Central memory CD4-positive, alpha-beta T cell (primary cell): ENCODE measurements at regions not wholly inside any gene's neighbourhood (a gene's known extent, or its start where the extent isn't known, plus 50 kb on each side); places are given as distances from the start of the nearest gene placed in this dataset.
A peak's percentile ranks its signal among the peaks of the same experiment; 100 is the strongest.
"Not testable (repeated sequence)": the region's sequence is repeated elsewhere in the genome, so short reads cannot be mapped to it uniquely, and the experiment has no call there.

Experiments used
- DNase-seq: peaks from one replicate; pipeline ENCODE4 v3.0.0; 2022

- no peak for DNase-seq
Measured at GRCh38 chr4:38430841-38431240, 233.2 kb upstream of the KLF3 start.

GRCh38 chr4:38442073-38442788 is 221.8 kb upstream of the KLF3 start:
- no peak for DNase-seq

- no peak for DNase-seq
Measured at GRCh38 chr4:38449506-38450174, 214.4 kb upstream of the KLF3 start.

DNA sequence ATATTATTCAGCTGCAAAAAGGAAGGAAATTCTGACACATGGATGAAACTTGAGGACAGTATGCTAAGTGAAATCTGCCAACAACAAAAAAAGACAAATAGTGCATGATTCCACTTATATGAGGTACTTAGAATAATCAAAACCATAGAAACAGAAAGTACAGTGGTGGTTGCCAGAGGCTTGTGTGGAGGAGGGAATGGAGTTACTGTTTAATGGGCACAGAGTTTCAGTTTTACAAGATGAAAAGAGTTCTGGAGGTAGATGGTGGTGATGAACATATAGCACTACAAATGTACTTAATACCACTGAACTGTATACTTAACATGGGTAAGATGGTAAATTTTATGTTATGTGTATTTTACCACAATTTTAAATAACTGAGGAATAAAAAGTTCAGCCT is 212.0 kb upstream of the KLF3 start:
- no peak for DNase-seq

DNA sequence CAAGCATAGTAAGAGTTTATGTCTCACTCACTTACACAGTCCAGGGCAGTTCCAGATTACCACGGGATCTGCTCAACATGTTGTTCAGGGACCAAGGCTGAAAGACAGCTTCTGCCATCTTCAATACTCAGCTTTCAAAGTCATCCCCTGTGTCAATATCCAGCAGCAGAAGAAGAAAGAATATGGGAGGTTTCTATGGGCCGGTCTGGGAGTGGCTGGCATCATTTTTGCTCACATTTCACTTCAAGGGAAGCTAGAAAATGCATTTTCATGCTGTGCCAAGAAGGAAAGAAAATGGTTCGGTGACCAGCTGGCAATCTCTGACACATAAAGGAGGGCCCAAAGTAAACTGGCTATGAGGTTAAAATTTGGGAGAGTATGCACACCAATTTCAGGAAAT is 211.5 kb upstream of the KLF3 start:
- no peak for DNase-seq

DNA sequence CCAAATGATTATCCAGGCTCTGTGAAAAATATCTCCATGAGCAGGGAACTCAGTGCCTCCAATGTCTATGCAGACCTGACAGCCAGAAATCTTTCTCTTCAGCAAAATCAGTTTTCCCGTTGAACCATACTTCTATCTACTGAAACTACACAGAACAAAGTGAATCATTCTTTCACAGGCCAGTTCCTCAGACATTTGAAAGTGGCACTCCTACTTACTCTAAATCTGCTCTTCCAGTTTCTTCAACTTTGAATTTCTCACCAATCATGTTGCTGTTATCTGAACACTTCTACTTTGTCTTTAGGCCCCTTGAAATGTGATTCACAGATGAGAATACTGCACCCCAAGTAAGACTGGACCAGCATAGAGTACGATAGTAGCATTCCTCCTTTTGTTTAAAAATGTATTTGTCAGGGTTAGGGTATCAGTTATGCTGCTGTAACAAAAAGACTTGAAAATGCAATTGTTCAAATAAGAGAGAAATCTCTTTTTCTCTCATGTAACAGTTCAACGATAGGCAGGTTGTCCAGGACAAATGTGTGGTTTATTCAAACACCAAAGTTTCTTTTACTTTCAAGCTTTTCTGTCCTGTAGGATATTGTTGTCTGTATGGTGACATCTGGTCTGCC is 210.6 kb upstream of the KLF3 start:
- no peak for DNase-seq

GRCh38 chr4:38454284-38454683 is 209.7 kb upstream of the KLF3 start:
- no peak for DNase-seq

DNA sequence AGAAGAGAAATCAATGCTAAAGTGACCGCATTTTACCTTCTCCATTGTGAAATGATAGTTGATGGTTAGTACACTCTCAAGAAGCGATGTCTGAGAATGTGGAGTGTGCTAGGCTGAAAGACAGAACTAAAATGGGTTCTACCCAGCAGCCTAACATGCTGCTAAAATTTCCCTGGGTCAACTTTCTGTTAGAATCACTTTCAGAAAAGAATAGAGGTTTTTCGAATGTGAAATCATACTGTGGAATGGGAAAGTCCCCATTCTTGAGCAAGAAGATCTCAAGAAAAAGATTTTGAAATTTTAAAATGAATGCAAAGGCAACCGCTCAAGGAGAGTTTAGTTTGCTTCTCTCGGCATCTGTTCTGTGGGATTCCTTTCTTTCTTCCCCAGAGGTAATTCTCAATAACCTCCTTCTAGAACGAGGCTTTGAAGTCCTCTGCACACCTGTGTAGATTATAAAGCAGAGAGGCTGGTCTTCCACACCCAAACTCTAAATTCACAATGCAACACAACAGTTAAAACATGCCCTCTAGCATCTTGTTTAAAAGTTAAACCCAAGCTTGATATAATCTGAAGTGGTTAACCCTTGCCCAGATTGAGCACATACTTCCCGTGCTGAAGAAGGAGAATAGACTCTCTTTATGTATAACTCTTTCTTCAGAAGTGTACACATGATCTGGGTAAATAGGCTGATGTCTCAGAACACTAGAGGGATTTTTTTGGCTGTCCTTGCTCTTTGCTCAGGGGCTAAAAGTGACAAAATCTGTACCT is 208.7 kb upstream of the KLF3 start:
- DNase-seq, result no peak

DNA sequence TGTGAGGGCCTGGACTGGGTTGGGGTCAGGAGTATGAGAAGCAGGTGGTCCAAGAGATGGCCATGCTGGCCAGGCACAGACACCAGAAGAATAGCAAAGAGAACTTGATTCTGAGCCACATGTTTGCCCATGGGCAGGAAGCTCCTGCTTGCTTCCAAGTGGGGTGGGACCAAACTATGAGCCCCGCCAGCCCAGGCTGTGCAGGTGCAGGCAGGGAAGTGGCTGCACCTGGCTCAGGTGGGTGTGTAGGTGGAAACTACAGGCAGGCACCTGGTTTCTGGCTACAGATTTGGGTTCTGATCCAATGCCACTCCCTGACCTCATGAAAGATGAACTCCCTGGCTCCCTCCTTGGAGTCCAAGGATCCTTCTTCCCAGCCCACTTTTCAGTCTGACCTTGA is 207.9 kb upstream of the KLF3 start:
- DNase-seq, result no peak

DNA sequence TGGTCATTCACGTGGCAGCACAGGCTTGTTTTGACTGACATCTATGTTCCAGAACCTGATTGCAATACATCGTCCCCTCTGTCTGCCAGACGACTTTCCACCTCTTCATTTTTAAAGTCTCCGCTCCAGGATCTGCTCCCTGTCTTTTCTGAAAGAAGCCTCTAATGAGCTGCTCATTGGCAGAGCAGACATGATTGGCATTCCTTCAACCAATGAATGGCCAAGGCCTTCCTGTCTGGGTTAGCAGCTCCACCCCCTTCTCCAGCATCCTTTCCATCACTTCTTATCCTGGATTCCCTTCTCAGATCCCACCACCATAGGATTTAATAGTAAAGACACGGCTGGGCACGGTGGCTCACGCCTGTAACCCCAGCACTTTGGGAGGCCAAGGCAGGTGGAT is 202.7 kb upstream of the KLF3 start:
- no peak for DNase-seq

DNA sequence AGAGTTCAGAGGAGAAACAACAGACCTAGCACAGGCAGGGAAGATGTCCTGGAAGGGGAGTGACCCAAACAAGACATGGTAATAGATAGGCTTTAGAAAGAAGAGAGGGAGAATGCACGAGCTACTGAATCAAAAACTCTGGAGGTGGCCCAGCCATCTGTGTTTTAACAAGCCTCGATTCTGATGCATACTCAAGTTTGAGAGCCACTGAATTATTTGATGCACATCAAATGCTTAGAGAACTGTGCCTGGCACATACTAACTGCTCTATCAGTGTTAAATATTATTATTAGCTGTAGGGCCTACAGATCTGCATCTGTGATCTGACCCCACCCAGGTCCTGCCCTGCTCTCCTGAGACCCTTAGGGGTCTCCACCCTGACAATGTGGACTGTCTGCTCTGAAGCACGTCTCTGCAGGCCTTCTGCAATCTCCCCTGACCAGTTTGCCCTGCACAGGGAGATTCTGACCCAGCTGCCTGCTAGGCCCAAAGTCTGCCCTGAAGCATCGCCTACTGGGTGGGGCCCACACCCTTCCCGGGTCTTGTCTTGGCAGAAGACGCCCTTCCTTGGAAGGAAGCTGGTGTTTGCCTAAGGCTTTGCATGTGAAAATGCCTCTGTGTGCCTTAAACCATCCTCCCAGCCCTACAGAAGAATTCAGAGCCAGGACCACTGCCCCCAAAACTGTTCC is 201.5 kb upstream of the KLF3 start:
- DNase-seq, result no peak

DNA sequence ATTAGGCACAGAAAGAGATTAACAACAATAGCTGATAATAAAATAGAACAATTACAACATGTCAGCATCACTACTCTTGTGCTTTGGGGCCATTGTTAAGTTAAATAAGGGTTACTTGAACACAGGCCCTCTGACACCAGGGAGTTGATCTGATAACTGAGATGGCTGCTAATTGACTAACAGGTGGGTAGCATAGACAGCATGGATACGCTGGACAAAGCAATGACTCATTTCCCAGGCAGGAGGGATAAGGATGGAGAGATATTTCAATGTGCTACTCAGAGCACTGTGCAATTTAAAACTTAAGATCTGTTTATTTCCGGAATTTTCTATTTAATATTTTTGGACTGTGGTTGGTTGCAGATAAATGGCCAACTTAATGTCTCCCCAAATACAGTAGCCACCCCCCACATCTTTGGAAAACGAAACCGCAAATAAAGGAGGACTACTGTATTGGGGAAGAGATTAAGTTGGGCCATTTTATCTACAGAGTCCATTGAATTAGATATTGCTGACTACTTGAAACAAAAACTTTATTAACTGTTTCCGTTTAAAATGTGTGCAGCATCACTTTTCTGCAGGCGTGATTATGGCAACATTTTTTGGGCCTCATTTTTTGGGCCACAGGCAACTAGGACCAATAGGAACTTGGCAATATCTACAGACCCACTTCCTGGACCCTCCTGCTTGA is 200.6 kb upstream of the KLF3 start:
- no peak for DNase-seq

- no peak for DNase-seq
Measured at GRCh38 chr4:38464328-38464727, 199.7 kb upstream of the KLF3 start.

DNA sequence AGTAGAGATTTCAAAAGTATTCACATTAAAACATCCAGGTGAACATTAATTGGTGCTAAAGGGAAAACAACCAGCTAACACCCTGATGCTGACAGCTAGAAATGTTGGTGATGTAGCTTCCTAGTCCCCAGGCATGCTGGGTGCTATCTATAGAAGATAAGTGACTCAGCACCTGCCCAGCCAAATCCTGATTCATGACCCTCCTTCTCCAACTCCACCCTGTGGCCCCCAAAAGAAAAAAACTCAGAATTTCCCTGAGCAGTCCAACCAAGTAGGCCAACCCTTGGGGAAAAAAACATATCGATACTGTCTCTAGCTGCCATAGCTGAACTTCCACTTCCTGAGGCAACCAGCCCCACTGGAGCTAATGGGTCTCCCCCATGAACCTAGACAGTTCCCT is 197.6 kb upstream of the KLF3 start:
- no peak for DNase-seq

- no peak for DNase-seq
Measured at GRCh38 chr4:38467296-38467695, 196.7 kb upstream of the KLF3 start.

DNA sequence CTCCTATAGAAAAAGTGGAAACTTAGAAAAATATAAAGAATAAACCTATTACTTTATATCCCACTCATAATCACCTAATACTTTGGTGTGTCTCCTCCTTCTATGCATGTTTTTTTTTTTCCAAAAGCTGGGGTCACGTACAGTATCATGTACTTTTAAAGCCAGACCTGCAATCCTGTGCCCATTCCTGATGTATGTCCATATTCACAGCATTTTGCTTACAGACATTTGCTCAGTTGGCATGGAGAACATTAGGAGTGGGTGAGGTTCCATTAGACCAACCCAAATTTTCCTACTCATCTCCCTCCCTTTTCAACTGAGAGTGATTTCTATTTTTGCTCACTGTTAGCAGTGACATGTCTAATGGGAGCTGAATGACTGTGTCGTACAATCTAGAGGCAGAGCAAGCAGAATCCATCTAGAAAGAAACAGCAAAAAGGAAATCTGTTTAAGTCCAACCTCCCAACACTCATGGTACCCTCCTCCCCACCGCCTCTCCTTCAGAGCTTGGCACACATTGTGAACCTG is 195.6 kb upstream of the KLF3 start:
- no peak for DNase-seq

GRCh38 chr4:38469410-38469809 is 194.6 kb upstream of the KLF3 start:
- no peak for DNase-seq

DNA sequence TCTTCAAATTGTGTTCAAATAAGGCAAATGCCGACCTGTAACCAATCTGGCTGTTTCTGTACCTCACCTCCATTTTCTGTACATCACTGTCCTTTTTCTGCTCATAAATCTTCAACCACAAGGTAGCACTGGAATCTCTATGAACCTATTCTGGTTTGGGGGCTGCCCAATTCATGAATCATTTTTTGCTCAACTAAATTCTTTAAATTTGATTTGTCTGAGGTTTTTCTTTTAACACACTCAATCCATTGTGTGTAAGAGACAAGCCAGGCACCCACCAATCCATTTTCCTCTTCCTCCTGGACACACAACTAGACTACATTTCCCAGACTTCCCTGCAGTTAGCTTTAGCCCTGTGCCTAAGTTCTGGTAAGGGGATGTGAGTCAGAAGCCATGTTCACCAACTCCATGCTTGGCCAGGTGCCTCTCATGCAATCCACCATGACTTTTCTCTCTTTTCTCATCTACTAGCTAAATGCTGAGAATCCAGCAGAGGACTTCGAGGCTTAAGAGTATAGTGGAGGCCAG is 193.2 kb upstream of the KLF3 start:
- DNase-seq, result no peak

- DNase-seq, result peak; percentile 12
Measured at GRCh38 chr4:38482696-38483095, 181.3 kb upstream of the KLF3 start.

- DNase-seq, result not testable (repeated sequence)
Measured at GRCh38 chr4:38483628-38484027, 180.4 kb upstream of the KLF3 start.

DNA sequence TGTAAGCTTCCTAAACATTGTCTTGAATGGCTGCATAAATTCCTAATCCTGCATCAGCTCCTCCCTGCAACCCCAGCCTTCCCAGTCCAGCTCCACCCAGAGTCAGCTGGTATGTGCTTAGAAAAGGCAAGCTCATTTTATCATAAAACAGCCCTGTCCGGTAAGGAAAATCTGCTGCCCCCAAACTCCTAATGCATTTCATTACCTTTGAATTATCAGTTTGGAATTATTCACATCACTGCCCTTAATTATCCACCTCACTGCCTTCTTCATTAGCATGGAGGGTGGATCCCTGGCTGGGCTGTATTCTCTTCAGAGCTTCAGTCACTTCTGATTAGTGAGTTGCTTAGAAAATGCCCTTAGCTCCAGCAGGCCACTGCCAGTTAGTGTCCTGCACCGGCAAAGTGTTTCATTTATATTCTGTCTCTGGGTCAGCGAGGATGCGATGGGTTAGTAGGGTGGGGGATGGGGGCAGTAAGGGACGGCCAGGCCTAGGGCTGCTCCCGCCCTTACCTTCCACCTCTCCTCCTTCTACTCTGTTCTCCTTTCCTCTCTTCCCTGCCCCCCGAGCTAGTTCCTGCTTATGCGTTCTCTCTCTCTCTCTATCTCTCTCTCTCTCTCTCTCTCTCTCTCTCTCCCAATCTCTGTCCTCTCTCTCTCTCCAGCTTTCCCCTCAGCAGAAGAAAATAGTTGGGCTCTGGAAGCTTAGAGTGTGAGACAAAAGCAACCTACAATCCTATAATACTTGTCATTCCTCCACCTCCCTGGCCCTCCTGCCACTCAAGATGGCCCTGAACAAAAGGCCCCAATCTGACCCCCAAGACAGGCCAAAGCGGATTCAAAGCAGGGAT is 174.8 kb upstream of the KLF3 start:
- no peak for DNase-seq
